GM19239 (cell line): ENCODE measurements at regions not wholly inside any gene's neighbourhood (a gene's known extent, or its start where the extent isn't known, plus 50 kb on each side); places are given as distances from the start of the nearest gene placed in this dataset.

Experiments used
- DNase-seq: peaks from one replicate; pipeline ENCODE4 v3.0.0; 2011; ENCODE audit warnings: low spot score; ENCODE audit not compliant: insufficient read length
- FAIRE-seq: peaks from 2 replicates; lab custom pipeline; 2011; peaks lifted over from hg19 to GRCh38; lab: Jason Lieb, UNC

DNA sequence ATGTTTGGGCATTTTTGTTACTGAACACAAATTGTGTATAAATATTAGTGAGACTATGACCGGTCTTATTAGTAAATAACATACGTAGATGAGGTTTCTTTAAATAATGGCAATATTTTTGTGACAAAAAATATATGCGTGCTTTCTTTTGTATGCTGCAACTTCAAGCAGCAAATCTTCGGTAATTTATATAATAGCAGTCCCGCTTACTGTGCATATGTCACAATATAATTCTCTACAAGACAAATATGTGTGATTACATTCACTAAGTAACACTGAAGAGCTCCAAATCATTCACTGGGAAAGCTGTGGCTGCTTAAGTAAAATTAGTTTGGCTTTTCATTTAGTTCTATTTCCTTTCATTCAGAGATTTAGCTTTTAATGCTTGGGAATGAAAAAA is 376.0 kb downstream of the CYLC2 start:
- no peak for FAIRE-seq
- no peak for DNase-seq

DNA sequence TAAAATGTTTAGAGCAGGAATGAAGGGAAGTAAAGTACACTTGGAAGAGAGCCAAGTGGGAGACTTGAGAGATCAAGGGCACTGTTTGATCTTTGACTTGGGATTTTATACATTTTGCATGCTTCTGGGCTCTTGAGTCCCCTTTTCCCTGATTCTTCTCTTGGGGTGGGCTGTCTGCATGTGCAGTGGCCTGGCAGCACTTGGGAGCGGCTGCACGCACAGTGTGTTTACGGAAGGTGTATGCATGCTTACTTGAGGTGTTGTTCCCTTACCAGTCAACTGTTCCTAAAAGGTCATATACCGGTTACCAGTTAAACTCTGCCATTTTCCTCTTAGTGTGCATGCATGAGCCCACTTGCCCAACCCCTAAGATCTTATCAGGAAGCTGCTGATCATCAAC is 377.7 kb downstream of the CYLC2 start:
- FAIRE-seq (no peak), DNase-seq (no peak)

DNA sequence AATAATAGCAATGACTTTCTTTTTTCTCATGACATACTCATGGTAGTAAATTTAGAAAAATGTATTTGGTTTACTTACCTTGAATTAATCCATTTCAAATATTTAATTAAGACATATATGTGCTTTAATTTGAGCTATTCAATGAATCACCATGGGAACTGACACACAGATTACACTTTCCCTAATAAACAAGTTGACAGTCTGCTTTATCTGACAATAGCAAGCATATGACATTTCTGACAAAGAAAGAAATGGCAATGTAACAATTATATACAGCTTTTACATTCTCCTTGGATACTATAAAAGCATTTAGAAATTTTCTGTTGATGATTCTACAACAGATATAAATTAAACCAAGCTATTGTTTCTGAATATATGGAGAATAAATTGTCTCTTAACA is 382.5 kb downstream of the CYLC2 start:
- FAIRE-seq (no peak), DNase-seq (no peak)

DNA sequence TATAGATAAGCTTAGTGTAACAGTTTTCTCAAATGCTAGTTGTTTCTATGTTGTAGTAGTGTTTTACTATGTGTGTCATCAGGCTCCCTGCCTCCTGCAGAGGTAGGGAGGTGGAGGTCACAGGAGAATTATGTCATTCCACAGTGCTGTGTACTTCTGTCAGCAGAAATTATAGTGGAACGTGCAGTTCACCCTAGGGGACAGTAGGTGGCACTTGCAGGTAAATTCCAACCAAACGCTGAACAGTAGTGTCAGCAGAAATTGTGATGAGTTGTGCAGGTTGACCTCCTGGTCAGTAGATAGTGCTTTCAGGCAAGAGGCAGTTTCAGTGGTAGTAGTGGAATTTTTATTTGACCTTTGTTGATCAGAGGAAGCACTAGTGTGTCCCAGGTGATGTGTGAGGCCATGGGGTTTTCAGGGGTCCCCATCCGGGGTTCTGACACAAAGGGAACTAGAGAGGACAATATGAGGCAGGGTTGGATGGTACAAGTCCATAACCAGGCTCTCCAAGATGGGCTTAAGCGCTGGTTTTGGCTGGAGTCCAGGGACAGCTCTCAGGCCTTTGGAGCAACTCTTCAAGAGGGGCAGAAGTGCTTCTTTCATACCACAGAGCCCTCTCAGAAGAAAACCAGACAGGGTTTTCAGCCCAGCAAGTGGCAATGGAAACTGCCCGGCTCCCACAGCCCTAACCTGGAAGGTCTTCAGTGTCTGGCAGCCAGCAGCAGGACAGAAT is 402.9 kb downstream of the CYLC2 start:
- DNase-seq (peak; percentile 1), FAIRE-seq (peak; percentile 68)

DNA sequence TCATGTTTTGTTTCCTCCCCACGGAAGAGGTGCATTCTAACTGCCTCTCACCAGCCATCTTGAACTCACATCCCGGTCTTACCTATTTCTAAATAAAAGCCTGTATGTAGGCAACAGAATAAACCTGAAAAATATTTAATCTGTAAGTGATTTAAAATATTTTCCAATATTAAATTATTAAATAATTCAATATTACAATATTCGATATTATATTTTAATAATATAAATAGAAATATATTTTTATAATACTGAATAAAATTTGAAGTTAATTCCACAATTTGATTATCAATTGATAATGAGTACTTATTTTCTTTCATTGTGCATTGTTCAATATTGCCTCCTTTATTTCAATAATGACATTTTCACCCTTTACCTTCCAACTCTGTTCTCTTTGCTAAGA is 404.4 kb downstream of the CYLC2 start:
- FAIRE-seq = no peak
- no peak for DNase-seq

DNA sequence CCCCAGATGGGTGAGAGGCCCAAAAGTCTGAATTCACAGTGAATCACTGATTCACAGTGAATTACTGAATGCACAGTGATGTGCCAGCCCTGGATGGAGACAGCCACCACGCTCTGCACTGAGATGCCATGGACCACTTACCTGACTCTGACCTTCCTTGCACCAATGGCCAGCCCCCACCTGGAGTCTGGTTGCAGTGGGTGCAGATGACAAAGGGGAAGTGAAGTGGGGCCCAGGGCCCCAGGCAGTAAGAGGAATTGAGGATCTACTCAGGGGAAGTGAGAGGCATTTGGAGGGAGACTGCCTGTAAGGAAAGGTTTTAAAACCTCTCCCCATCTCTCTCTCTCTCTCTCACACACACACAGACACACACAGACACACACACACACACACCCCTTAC is 412.1 kb downstream of the CYLC2 start:
- FAIRE-seq = no peak
- no peak for DNase-seq

DNA sequence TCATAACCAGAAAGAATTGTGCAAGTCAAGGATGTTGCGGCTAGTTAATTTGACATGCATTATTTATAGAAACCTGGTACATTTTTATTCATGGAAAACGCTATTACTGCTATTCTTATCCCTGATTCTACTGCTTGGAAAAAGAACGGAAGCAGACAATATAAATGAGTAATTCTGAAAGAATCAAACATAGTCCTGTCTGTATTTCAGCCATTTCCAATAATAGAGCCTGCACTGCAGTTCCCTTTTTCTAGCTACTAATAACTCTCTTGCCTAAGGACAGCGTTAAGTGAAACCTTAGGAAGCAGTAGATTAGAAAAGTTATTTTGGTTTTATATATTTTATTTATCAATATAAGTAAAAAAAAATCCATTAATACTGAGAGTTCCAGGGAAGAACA is 414.9 kb downstream of the CYLC2 start:
- FAIRE-seq (no peak), DNase-seq (no peak)

DNA sequence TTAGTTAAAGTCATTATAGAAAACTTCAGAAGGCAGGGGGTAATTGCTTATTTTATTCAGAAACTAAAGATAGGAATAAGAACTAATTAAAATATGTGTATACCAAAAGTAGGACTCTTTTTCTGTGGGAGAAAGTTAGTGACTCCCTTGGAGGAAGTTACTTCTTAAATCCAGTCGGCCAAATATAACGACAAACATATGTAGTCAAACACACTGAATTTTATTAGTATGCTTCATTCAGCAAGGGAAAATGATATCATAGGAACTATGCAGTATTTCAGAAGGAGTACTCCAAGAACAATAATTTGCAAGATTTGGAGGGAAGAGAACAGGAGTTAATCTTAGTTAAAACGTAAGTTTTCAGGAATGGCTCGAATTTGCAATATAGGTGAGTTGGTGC is 432.6 kb downstream of the CYLC2 start:
- FAIRE-seq = no peak

DNA sequence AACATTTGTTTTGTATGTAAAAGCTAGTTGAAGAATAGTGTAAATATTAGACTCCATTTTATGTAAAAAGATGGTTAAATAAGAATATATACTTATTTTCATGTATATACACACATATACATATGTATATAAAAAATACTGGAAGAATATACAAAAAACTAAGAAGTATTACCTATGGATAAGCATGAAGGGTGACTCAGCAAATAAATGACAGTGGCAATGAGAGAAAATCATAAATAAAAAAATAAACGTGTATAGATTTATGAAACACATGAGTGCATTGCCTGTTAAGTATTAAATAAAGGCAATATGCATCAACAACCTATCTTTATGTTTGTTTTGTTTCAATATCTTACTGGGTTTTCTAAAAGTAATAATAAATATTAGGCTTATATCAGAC is 435.3 kb downstream of the CYLC2 start:
- DNase-seq = no peak
- FAIRE-seq = no peak

More for the DNA sequence above, 432.6 kb downstream of the CYLC2 start:
- DNase-seq = no peak

DNA sequence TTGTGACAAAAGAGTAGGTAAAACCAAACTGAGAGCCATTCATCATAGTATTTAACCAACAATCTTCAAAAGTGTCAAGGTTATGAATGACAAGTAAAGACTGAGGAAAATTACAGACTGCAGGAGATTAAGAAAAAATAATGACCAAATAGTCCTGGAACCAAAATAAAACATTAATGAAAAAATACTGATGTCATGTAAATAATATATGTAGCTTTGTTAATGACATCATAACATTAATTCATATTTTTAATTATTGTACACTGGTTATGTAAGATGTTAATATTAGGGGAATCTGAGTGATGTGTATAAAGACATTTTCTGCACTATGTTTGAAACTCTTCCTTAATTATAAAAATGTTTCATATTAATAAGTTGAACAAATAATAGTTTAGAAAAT is 436.7 kb downstream of the CYLC2 start:
- FAIRE-seq (no peak), DNase-seq (no peak)

DNA sequence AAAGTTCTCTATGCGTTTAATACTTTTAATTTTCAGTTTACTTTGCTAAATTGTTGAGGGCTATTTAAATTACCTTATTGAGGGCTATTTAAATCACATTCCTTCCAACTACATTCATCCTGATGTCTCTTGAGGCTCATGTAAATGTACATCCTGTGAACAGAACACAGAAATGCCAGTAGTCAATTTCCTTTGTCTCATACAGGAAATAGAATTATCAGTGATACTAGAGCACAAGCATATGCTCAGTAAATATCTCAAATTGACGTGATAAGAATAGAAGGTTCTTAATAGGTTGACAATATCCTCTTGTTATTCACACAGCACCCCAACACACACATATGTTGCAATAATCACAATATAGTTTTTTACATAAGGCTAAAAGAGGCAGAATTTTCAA is 449.0 kb downstream of the CYLC2 start:
- DNase-seq (no peak), FAIRE-seq (no peak)

DNA sequence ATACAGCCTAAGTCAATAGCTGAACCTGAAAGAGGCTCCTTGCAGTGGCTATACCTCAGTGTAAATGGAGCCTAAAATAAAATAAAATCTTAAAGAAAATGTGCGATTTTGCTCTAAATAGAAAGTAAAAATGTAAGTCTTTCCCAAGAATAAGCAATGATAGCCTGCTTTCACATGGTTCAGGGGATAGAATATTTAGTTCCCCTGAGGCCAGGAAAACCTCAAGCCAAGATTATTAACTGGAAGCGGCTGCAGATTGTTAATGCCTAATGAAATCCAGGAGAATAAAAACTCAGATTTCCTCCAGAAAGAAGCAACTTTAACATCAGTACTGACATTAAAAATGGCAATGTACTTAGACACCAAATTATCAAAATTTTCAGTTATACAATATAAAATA is 463.7 kb downstream of the CYLC2 start:
- DNase-seq = no peak
- FAIRE-seq = no peak

DNA sequence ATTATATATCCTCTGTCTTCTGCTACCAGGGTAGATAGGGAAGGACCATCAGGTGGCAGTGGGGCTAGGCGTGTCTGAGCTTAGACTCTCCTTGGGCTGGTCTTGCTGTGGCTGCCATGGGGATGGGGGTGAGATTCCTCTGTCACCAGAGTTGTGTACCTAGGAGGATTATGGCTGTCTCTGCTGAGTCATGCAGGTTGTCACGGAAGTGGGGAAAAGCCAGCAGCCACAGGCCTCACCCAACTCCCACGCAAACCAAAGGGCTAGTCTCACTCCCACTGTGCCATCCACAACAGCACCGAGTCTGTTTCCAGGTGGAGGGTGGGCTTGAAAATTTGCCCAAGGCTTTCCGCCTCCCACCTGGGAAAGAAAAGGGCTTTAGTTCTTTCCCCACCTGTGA is 476.1 kb downstream of the CYLC2 start:
- DNase-seq (no peak), FAIRE-seq (no peak)

DNA sequence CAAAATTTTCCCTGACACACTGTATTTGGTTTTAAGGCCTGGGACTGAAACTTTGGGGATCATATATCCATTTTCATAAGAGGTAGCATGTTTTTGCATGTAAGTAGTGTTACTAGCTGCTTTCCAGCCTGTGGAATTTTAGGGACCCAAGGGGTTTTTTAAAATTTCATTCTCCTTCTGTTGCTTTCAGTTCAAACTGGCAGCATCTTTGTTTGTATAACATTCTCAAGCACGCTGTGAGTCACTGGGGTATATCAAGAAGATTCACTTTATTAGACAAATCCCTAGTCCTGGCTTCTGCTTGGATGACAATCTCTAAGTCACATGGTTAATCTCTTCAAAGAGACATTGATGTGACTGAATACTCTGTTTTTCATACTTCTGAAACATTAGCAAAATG is 479.0 kb downstream of the CYLC2 start:
- DNase-seq (no peak), FAIRE-seq (no peak)

DNA sequence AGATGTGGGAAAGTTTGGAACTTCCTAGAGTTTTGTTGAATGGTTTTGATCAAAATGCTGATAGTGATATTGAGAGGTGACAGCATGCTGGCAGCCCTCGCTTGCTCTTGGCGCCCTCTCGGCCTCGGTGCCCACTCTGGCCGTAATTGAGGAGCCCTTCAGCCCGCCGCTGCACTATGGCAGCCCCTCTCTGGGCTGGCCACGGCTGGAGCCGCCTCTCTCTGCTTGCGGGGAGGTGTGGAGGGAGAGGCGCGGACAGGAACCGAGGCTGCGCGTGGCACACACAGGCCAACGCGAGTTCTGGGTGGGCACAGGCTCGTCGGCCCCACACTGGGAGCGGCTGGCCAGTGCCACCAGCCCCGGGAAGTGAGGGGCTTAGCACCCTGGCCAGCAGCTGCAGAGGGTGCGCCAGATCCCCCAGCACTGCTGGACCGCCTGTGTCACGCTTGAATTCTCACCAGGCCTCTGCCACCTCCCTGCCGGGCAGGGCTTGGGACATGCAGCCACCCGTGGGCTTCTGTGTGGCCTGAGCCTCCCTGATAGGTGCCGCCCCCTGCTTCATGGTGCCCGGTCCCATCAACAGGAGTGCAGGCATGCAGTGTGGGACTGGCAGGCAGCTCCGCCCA is 488.5 kb downstream of the CYLC2 start:
- FAIRE-seq = no peak

DNA sequence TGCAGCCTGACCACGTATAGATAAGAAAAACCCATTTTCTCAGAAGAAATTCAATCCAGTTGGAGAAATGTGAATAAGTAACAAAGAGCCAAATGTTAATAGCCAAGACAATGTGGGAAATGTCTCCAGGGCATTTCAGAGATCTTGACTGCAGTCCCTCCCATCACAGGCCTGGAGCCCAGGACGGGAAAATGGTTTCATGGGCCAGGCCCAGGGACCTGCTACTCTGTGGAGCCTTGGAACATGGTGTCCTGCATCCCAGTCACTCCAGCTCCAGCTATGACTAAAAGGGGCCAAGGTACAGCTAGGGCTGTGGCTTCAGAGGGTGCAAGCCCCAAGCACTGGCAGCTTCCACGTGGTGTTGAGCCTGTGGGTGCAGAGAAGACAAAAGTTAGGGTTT is 490.0 kb downstream of the CYLC2 start:
- no peak for DNase-seq
- no peak for FAIRE-seq

More for the DNA sequence above, 488.5 kb downstream of the CYLC2 start:
- DNase-seq = no peak

DNA sequence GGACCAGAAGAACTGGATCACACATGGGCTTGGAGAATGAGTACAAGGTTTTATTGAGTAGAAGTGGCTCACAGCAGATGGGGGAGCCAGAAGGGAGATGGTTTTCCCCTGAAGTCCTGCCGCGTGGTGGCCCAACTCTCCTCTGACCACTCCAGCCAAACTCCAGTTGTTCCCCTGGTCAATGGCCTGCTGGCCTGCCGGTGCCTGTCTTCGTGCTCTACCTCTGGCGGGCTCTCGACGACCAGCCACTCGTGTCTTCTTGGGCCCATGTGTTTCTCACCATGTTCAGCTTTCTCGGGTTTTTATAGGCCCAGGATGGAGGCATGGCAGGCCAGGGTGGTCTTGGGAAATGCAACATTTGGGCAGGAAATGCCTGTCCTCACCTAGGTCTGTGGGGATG is 519.6 kb downstream of the CYLC2 start:
- no peak for DNase-seq

DNA sequence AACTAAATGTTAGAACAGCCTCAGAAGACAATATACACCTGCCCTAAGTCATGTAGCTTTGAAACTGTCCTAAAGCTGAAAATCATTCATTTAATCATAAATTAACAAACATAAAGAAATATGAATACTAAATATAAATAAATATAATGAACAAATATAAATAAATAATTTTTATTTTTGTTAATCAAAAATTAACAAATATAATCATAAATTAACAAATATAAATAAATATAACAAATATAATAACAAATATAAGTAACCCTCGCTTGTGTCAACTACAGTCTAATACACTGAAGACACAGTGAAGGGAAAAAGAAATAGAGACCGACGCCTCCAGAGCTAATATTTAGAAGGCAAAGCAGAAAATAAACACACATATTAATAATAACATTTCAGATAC is 527.3 kb downstream of the CYLC2 start:
- DNase-seq = no peak
- FAIRE-seq = no peak

More for the DNA sequence above, 519.6 kb downstream of the CYLC2 start:
- FAIRE-seq = no peak

DNA sequence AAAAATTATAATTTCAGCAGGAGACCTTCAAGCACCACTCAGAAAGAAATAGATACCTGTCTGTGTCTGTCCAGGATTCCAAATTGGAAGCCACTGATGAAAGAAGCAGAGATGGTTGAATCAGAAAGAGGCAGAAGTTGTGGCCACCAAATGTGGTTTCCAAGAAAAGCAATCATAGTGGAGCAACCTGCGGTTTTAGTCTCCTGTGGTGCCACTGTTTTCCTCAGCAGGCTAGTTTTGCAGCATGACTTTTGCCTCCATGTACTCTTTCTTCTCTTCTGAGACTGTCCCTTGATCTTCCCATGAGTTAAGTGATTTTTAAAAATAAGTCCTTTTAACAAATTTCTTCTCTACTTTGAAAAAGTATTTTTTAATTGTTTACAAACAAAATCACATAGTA is 535.8 kb downstream of the CYLC2 start:
- FAIRE-seq (no peak), DNase-seq (no peak)

DNA sequence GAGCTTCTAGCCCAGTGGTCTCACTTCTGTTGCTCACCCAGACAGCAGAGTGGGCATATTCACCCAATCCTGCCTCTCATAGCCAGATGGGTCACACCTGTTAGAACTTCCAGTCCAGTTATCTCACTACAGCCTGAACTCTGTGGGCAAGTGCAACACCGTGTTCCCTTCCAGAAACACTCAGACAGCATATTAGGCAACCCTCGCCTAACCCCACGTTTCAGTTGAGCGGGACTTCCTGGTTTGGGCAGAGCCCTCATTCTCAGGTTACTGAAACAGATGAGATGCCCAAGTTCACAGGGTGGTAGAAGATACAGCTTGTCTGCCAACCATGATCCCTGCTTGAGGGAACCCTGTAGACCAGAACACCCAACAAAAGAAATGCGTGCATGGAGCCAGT is 538.2 kb downstream of the CYLC2 start:
- DNase-seq = no peak
- FAIRE-seq = no peak

DNA sequence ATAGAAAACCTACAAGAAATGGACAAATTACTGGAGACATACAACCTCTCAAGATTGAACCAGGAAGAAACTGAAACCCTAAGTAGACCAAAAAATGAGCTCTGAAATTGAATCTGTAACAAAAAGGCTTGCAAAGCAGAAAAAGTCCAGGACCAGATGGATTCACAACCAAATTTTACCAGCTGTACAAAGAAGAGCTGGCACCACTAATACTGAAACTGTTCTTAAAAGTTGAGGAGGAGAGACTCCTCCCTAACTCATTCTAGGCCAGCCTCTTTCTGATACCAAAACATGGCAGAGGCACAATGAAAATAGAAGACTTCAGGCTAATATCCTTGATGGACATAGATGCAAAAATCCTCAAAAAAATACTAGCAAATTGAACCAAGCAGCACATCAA is 542.3 kb downstream of the CYLC2 start:
- no peak for FAIRE-seq
- DNase-seq = no peak

DNA sequence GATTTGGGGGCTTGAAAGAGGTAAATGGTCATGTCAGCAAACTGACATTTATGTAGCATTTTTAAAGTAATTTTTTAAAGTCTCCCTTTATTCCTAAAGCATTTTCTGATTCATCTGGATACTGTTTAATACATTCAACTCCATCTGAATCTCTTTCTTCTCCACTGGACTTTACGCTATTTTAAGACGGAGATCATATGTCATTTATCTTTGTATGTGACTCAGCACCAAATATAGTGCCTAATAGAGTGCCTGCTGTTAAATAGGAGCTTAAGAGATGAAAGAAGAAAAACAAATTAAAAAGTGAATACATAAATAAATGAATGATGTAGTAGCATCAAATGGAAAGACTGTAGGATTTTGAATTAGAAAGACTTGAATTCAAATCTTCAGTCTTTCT is 548.8 kb upstream of the SMC2 start:
- FAIRE-seq (no peak), DNase-seq (no peak)
